ENCODE measurements at regions not wholly inside any gene's neighbourhood (a gene's known extent, or its start where the extent isn't known, plus 50 kb on each side); places are given as distances from the start of the nearest gene placed in this dataset.
"Not testable (repeated sequence)": the region's sequence is repeated elsewhere in the genome, so short reads cannot be mapped to it uniquely, and the experiment has no call there.

- not testable (repeated sequence) for DNase-seq (ENCODE audit: low spot score)
Measured at GRCh38 chr4:149039786-149040185, 597.6 kb upstream of the NR3C2 start.

- DNase-seq (ENCODE audit: low spot score): peak; percentile 33
Measured at GRCh38 chr4:149031399-149031798, 589.2 kb upstream of the NR3C2 start.

- DNase-seq (ENCODE audit: low spot score): peak; percentile 70
Measured at GRCh38 chr4:149029056-149029651, 586.9 kb upstream of the NR3C2 start.

- DNase-seq (ENCODE audit: low spot score): no peak
Measured at GRCh38 chr4:149026696-149027095, 584.5 kb upstream of the NR3C2 start.

- no peak for DNase-seq (ENCODE audit: low spot score)
Measured at GRCh38 chr4:149017002-149017734, 575.0 kb upstream of the NR3C2 start.

- no peak for DNase-seq (ENCODE audit: low spot score)
Measured at GRCh38 chr4:149009223-149009622, 567.0 kb upstream of the NR3C2 start.

GRCh38 chr4:149008415-149009025 lies 566.3 kb upstream of the NR3C2 start:
- no peak for DNase-seq (ENCODE audit: low spot score)

- no peak for DNase-seq (ENCODE audit: low spot score)
Measured at GRCh38 chr4:149005191-149005590, 563.0 kb upstream of the NR3C2 start.

- no peak for DNase-seq (ENCODE audit: low spot score)
Measured at GRCh38 chr4:148999924-149000323, 557.7 kb upstream of the NR3C2 start.

- DNase-seq (ENCODE audit: low spot score): peak; percentile 11
Measured at GRCh38 chr4:148998719-148999118, 556.5 kb upstream of the NR3C2 start.

- DNase-seq (ENCODE audit: low spot score): no peak
Measured at GRCh38 chr4:148986951-148987350, 544.7 kb upstream of the NR3C2 start.

GRCh38 chr4:148984951-148985350 lies 542.7 kb upstream of the NR3C2 start:
- no peak for DNase-seq (ENCODE audit: low spot score)

- DNase-seq (ENCODE audit: low spot score): no peak
Measured at GRCh38 chr4:148982200-148982599, 540.0 kb upstream of the NR3C2 start.

GRCh38 chr4:148980782-148981480 lies 538.7 kb upstream of the NR3C2 start:
- DNase-seq (ENCODE audit: low spot score): no peak

- no peak for DNase-seq (ENCODE audit: low spot score)
Measured at GRCh38 chr4:148978301-148978700, 536.1 kb upstream of the NR3C2 start.

GRCh38 chr4:148975464-148975863 lies 533.2 kb upstream of the NR3C2 start:
- no peak for DNase-seq (ENCODE audit: low spot score)

GRCh38 chr4:148965080-148965479 lies 522.9 kb upstream of the NR3C2 start:
- DNase-seq (ENCODE audit: low spot score): no peak

GRCh38 chr4:148964456-148964855 lies 522.2 kb upstream of the NR3C2 start:
- DNase-seq (ENCODE audit: low spot score): no peak

GRCh38 chr4:148962539-148963290 lies 520.5 kb upstream of the NR3C2 start:
- peak; percentile 4 for DNase-seq (ENCODE audit: low spot score)

- DNase-seq (ENCODE audit: low spot score): no peak
Measured at GRCh38 chr4:148961526-148961925, 519.3 kb upstream of the NR3C2 start.

GRCh38 chr4:148958317-148958716 lies 516.1 kb upstream of the NR3C2 start:
- DNase-seq (ENCODE audit: low spot score): no peak

Measured in H4 (cell line).